ENCODE measurements at regions not wholly inside any gene's neighbourhood (a gene's known extent, or its start where the extent isn't known, plus 50 kb on each side); places are given as distances from the start of the nearest gene placed in this dataset.

DNA sequence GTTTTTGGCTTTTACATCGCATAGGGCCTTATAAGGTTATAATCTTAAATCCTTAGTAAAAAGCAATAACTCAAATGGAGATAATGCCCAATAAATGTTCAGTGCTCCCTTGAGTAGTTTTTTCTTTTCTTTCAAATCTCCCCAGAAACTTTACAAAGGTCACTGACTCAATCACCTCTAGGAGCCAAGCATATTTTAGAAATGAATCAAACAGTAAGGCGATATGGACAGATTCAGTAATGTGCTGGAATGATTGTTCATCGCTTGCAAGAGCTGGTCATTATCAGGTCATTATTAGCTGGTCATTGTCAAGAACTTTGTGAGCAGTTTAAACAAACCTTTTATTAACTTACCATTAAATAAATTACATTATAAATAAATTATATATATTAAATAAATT is 130.4 kb upstream of the SLIT3 start:
- TF ChIP-seq CTCF (IDR thresholded peaks at IDR 0.05) (no peak), TCF7 (CRISPR knock-in tag; IDR thresholded peaks at IDR 0.05; ENCODE audit: low read depth) (no peak), ETV6 (CRISPR knock-in tag; IDR thresholded peaks at IDR 0.05) (no peak), RELA (CRISPR knock-in tag; IDR thresholded peaks at IDR 0.05; ENCODE audit: borderline replicate concordance) (no peak), MAX (CRISPR knock-in tag; IDR thresholded peaks at IDR 0.05) (no peak), NFYB (CRISPR knock-in tag; conservative IDR thresholded peaks at IDR 0.05; ENCODE audit: low read depth) (no peak), MYBL2 (CRISPR knock-in tag; IDR thresholded peaks at IDR 0.05) (no peak), ZNF263 (CRISPR knock-in tag; IDR thresholded peaks at IDR 0.05; ENCODE audit: low read depth) (no peak), SMAD3 (CRISPR knock-in tag; IDR thresholded peaks at IDR 0.05; ENCODE audit: borderline replicate concordance) (no peak), CREB1 (CRISPR knock-in tag; IDR thresholded peaks at IDR 0.05) (no peak), ATF1 (CRISPR knock-in tag; IDR thresholded peaks at IDR 0.05) (no peak), NFE2L1 (CRISPR knock-in tag; IDR thresholded peaks at IDR 0.05) (no peak)
- TF ChIP-seq, protein P1, sequence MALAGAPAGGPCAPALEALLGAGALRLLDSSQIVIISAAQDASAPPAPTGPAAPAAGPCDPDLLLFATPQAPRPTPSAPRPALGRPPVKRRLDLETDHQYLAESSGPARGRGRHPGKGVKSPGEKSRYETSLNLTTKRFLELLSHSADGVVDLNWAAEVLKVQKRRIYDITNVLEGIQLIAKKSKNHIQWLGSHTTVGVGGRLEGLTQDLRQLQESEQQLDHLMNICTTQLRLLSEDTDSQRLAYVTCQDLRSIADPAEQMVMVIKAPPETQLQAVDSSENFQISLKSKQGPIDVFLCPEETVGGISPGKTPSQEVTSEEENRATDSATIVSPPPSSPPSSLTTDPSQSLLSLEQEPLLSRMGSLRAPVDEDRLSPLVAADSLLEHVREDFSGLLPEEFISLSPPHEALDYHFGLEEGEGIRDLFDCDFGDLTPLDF (CRISPR knock-in tag; IDR thresholded peaks at IDR 0.05) = no peak
- TF ChIP-seq, protein P2, sequence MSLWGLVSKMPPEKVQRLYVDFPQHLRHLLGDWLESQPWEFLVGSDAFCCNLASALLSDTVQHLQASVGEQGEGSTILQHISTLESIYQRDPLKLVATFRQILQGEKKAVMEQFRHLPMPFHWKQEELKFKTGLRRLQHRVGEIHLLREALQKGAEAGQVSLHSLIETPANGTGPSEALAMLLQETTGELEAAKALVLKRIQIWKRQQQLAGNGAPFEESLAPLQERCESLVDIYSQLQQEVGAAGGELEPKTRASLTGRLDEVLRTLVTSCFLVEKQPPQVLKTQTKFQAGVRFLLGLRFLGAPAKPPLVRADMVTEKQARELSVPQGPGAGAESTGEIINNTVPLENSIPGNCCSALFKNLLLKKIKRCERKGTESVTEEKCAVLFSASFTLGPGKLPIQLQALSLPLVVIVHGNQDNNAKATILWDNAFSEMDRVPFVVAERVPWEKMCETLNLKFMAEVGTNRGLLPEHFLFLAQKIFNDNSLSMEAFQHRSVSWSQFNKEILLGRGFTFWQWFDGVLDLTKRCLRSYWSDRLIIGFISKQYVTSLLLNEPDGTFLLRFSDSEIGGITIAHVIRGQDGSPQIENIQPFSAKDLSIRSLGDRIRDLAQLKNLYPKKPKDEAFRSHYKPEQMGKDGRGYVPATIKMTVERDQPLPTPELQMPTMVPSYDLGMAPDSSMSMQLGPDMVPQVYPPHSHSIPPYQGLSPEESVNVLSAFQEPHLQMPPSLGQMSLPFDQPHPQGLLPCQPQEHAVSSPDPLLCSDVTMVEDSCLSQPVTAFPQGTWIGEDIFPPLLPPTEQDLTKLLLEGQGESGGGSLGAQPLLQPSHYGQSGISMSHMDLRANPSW (CRISPR knock-in tag; conservative IDR thresholded peaks at IDR 0.05; ENCODE audit: low read depth) = no peak

All from WTC11 (cell line).